ENCODE measurements at regions not wholly inside any gene's neighbourhood (a gene's known extent, or its start where the extent isn't known, plus 50 kb on each side); places are given as distances from the start of the nearest gene placed in this dataset.

DNA sequence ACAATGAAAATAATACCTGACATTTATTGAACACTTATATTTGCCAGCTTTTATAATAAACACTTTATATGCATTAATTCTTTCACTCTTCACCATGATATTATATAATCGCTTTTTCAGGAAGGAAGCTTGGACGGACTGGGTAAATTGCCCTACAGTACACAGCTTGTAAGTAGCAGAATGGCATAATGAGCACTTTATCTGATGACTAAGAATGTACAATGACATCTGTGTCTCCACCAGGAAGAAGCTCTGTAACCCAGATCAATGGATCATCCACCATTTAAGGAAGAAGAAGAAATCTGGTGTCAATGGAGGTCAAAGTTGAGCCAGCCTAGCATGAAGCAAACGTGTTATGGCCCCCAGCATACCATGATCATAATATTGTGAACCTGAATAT, 444.0 kb upstream of the SPHKAP start:
- no peak overlapping the region for H3K9ac ChIP-seq (ENCODE audit: low read length)
- no peaks in the 10 kb centered on the region for H3K4me1 ChIP-seq (ENCODE audit: control insufficient read depth, insufficient read depth, low read length)
- H3K27me3 ChIP-seq (ENCODE audit: control insufficient read depth, insufficient read depth, low read length), result no peaks in the 10 kb centered on the region
- no peak overlapping the region for H3K4me3 ChIP-seq (ENCODE audit: low read length)
- no peaks in the 10 kb centered on the region for H3K36me3 ChIP-seq (ENCODE audit: control insufficient read depth, insufficient read depth, low read length)
- no peak overlapping the region for H3K27ac ChIP-seq (ENCODE audit: low read depth, low read length)

DNA sequence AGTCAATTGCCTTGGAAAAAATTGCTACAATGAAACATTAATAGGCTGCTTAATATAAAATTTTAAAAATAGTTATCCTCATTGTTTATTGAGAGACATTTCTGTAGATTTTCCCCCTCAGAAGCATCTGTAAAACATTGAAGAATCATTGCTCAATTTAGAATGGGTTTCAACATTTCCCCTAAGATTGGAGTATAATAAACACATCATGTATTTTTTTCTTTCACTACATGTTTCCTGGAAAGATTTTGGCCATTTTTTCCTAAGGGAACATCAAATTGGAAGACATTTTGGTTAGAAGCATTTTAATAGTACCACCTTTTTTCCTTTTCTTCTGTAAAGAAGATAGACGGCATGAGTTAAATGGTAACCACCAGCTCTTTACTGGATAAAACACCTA, 443.2 kb upstream of the SPHKAP start:
- Histone ChIP-seq H3K4me1 (ENCODE audit: control insufficient read depth, insufficient read depth, low read length) (no peaks in the 10 kb centered on the region), H3K36me3 (ENCODE audit: control insufficient read depth, insufficient read depth, low read length) (no peaks in the 10 kb centered on the region), H3K4me3 (ENCODE audit: low read length) (no peak overlapping the region), H3K27ac (ENCODE audit: low read depth, low read length) (no peak overlapping the region), H3K27me3 (ENCODE audit: control insufficient read depth, insufficient read depth, low read length) (no peaks in the 10 kb centered on the region), H3K9ac (ENCODE audit: low read length) (no peak overlapping the region)

DNA sequence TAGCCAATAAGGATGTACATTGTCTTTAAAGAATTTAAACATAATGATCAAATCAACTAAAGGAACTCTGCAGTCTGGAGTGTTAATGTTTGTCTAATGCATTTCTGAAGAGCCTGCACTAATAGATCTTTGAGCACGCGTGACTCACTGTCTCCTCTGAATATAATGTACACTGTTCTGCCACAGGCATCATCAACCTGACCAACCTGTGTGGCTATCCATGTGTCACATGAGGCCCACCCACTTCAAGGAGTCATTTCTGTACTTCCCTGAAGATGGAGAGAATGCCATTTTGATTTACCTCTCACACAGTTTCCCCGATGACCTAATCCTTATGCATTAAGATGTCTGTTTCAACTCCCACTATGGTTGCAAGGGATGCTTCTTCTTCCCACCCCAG, 434.0 kb upstream of the SPHKAP start:
- no peaks in the 10 kb centered on the region for H3K4me1 ChIP-seq (ENCODE audit: control insufficient read depth, insufficient read depth, low read length)
- H3K27me3 ChIP-seq (ENCODE audit: control insufficient read depth, insufficient read depth, low read length), result no peaks in the 10 kb centered on the region
- no peaks in the 10 kb centered on the region for H3K36me3 ChIP-seq (ENCODE audit: control insufficient read depth, insufficient read depth, low read length)
- H3K4me3 ChIP-seq (ENCODE audit: low read length), result no peak overlapping the region
- no peak overlapping the region for H3K9ac ChIP-seq (ENCODE audit: low read length)
- H3K27ac ChIP-seq (ENCODE audit: low read depth, low read length), result no peak overlapping the region

DNA sequence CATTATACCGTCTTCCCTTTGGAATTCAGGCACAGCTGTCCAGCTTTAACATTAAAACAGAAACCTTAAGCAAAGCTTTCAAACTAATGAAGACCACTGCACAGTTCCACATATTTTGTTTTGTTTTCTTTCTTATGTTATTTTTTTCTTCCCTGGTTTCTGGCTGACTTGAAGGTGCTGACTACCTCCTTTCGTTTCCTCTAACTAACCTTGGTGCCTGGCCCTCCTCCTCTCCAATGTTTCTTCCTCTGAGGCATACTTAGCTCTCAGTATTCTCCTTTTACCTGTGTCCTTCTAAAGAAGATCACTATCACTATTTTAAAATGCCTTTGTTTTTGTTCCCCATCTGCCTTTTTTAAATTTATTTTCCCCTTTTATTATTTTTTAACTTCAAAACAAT, 433.3 kb upstream of the SPHKAP start:
- Histone ChIP-seq H3K9ac (ENCODE audit: low read length) (no peak overlapping the region), H3K36me3 (ENCODE audit: control insufficient read depth, insufficient read depth, low read length) (no peaks in the 10 kb centered on the region), H3K4me3 (ENCODE audit: low read length) (no peak overlapping the region), H3K4me1 (ENCODE audit: control insufficient read depth, insufficient read depth, low read length) (no peaks in the 10 kb centered on the region), H3K27me3 (ENCODE audit: control insufficient read depth, insufficient read depth, low read length) (no peaks in the 10 kb centered on the region), H3K27ac (ENCODE audit: low read depth, low read length) (no peak overlapping the region)

DNA sequence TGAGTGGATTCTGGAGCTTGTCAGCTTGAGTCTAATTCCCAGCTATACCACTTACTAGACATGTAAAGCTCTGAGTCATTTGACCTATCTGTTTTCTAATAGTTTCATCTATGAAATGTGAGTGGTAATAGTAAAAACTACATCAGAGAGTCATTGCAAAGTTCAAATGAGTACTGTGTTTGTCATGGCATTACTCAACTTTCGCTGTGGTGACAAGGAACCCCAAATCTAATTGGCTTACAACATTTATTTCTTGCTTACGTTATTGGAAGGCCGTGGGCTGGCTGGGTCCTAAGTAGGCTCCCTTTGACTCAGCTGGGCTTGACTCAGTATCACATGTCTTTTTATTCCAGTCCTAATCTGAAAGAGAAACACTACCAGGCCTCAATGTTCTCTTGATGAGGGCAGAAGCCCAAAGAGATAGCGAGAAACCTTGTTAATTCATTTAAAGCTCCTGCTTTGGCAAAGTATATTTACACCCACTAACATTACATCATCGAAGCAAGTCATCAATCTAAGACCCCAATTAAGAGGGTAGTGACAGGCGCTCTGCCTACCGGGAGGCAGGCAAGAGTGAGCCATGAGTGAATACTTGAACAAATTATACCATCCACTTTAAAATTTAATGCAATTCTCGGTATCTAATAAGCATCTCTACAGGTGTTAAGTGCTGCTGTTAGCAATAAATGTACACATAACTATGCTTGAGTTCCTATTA, 431.8 kb upstream of the SPHKAP start:
- H3K27me3 ChIP-seq (ENCODE audit: control insufficient read depth, insufficient read depth, low read length), result no peaks in the 10 kb centered on the region
- no peak overlapping the region for H3K27ac ChIP-seq (ENCODE audit: low read depth, low read length)
- H3K9ac ChIP-seq (ENCODE audit: low read length), result no peak overlapping the region
- no peaks in the 10 kb centered on the region for H3K36me3 ChIP-seq (ENCODE audit: control insufficient read depth, insufficient read depth, low read length)
- H3K4me3 ChIP-seq (ENCODE audit: low read length), result no peak overlapping the region
- no peaks in the 10 kb centered on the region for H3K4me1 ChIP-seq (ENCODE audit: control insufficient read depth, insufficient read depth, low read length)

DNA sequence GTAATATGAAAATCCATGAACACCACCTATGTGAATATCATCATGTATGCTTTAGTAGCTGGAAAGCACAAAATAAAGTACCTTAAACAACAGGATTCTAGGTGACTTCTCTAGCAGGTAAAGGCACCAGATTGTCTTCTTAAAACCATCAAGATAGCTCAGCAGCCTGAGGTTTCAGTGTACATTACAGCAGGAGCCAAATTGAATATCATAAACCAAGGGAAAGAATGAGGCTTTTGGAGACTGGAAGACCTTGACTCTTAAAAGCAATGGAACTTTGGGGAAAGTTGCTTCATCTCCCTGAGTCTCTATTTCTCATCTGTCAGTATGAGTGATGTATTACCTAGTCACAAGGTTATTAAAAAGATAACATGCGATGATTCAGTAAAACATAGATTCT, 429.7 kb upstream of the SPHKAP start:
- Histone ChIP-seq H3K4me1 (ENCODE audit: control insufficient read depth, insufficient read depth, low read length) (no peaks in the 10 kb centered on the region), H3K36me3 (ENCODE audit: control insufficient read depth, insufficient read depth, low read length) (no peaks in the 10 kb centered on the region), H3K9ac (ENCODE audit: low read length) (no peak overlapping the region), H3K27ac (ENCODE audit: low read depth, low read length) (no peak overlapping the region), H3K27me3 (ENCODE audit: control insufficient read depth, insufficient read depth, low read length) (no peaks in the 10 kb centered on the region), H3K4me3 (ENCODE audit: low read length) (no peak overlapping the region)

DNA sequence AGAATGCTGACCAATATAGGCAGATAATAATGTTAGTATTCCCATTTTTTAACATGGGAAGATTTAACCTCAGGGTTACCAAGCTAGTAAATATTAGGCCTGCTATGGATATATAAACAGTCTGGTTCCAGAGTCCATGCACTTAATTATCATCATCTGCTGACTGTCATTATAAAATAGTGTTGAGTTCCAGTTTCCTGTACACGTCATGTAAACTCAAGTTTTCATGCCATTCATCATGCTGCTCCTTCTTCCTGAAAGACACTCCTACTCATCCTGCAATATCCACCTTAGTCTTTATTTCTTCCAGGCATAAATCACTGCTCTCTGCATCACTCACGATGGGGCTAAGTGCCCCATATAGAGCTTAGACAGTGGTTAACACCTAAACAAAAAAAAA, 420.8 kb upstream of the SPHKAP start:
- Histone ChIP-seq H3K36me3 (ENCODE audit: control insufficient read depth, insufficient read depth, low read length) (no peaks in the 10 kb centered on the region), H3K27me3 (ENCODE audit: control insufficient read depth, insufficient read depth, low read length) (no peaks in the 10 kb centered on the region), H3K4me1 (ENCODE audit: control insufficient read depth, insufficient read depth, low read length) (no peaks in the 10 kb centered on the region), H3K4me3 (ENCODE audit: low read length) (no peak overlapping the region), H3K9ac (ENCODE audit: low read length) (no peak overlapping the region), H3K27ac (ENCODE audit: low read depth, low read length) (no peak overlapping the region)

DNA sequence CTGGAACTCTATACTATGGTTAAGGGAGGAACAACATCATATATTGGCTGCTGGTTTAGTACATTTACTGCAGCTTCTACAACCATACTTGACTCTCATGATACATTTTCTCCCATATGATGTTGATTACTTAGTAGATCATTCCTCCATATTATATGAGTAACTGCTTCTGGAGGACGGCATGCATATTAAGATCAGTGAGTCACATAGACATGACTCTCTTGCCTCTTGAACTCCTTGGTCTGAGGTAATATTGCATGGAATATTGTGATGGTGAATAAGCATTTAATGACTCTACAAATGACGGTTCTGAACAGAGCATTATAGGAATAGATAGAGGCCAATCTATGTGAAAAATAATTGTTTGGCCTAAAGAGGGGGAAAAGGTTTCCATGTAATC, 418.8 kb upstream of the SPHKAP start:
- no peaks in the 10 kb centered on the region for H3K4me1 ChIP-seq (ENCODE audit: control insufficient read depth, insufficient read depth, low read length)
- no peaks in the 10 kb centered on the region for H3K36me3 ChIP-seq (ENCODE audit: control insufficient read depth, insufficient read depth, low read length)
- H3K4me3 ChIP-seq (ENCODE audit: low read length), result no peak overlapping the region
- H3K27me3 ChIP-seq (ENCODE audit: control insufficient read depth, insufficient read depth, low read length), result no peaks in the 10 kb centered on the region
- no peak overlapping the region for H3K9ac ChIP-seq (ENCODE audit: low read length)
- no peak overlapping the region for H3K27ac ChIP-seq (ENCODE audit: low read depth, low read length)

DNA sequence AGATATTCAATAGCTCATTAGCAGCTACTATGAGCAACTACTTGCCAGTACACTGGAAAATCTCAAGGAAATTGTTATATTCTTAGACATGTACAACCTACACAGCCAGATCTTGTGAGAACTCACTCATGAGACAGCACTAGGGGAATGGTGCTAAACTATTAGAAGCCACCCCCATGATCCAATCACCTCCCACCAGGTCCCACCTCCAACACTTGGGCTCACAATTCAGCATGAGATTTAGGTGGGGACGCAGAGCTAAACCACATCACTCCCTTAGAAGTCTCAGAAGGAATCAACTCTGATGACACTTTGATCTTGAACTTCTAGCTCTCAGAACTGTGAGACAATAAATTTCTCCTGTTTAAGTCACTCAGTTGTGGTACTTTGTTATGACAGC, 418.3 kb upstream of the SPHKAP start:
- Histone ChIP-seq H3K36me3 (ENCODE audit: control insufficient read depth, insufficient read depth, low read length) (no peaks in the 10 kb centered on the region), H3K27ac (ENCODE audit: low read depth, low read length) (no peak overlapping the region), H3K9ac (ENCODE audit: low read length) (no peak overlapping the region), H3K4me1 (ENCODE audit: control insufficient read depth, insufficient read depth, low read length) (no peaks in the 10 kb centered on the region), H3K4me3 (ENCODE audit: low read length) (no peak overlapping the region), H3K27me3 (ENCODE audit: control insufficient read depth, insufficient read depth, low read length) (no peaks in the 10 kb centered on the region)

DNA sequence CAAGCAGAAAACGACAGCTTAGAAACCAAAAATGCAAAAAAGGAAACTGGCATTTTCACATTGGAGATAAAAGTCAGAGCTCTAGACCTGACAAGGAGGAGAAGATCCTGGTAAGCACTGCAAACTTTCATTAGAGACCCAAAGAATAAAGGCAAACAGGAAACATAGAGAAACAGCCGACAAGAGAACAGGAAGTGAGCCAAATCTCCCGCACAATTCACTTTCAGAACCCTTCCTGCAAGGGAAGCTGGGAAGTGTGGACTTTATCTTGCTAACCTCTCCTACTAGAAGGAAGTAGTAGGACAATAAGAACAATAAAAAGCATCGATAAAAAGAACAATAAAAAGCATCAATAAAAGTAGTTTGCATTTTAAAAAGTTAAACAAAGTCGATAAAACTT, 417.8 kb upstream of the SPHKAP start:
- Histone ChIP-seq H3K27me3 (ENCODE audit: control insufficient read depth, insufficient read depth, low read length) (no peaks in the 10 kb centered on the region), H3K9ac (ENCODE audit: low read length) (no peak overlapping the region), H3K27ac (ENCODE audit: low read depth, low read length) (no peak overlapping the region), H3K4me3 (ENCODE audit: low read length) (no peak overlapping the region), H3K36me3 (ENCODE audit: control insufficient read depth, insufficient read depth, low read length) (no peaks in the 10 kb centered on the region), H3K4me1 (ENCODE audit: control insufficient read depth, insufficient read depth, low read length) (no peaks in the 10 kb centered on the region)

DNA sequence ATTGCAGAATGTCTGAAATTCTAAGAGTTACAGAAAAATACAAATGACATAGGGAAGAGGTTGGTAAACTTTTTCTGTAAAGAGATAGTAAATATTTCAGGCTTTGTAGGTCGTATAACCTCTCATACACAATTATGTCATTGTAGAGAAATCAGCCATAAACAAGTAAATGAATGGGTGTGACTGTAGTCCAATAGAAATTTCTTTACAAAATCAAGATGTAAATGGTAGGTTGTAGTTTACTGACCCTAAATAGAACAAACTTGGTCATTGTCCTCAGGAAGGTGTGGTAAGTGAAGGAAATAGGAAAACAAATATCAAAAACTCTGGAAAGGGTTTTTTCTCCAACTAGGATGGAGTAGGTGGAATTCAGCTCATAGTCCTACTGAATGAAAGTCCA, 415.5 kb upstream of the SPHKAP start:
- no peaks in the 10 kb centered on the region for H3K36me3 ChIP-seq (ENCODE audit: control insufficient read depth, insufficient read depth, low read length)
- H3K4me1 ChIP-seq (ENCODE audit: control insufficient read depth, insufficient read depth, low read length), result no peaks in the 10 kb centered on the region
- no peak overlapping the region for H3K9ac ChIP-seq (ENCODE audit: low read length)
- H3K27ac ChIP-seq (ENCODE audit: low read depth, low read length), result no peak overlapping the region
- H3K4me3 ChIP-seq (ENCODE audit: low read length), result no peak overlapping the region
- H3K27me3 ChIP-seq (ENCODE audit: control insufficient read depth, insufficient read depth, low read length), result no peaks in the 10 kb centered on the region

DNA sequence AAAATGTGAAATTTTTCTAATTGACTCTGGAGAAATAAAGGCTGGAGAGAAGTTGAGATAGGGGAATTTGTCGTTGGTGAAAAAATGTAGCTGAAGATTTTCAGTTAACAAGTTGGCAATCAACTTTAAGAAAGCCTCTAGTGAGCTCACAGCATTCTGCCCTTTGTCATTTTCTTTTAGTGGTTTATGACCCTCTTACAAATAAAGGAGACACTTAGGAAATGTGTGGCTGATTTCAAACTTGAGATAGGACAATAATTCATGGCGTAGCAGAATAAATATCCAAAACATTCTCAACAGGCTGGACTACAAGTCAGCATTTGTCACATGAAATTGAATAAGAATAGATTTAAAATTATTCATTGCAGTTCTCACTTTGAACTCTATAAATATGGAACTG, 412.5 kb upstream of the SPHKAP start:
- H3K9ac ChIP-seq (ENCODE audit: low read length), result no peak overlapping the region
- no peaks in the 10 kb centered on the region for H3K27me3 ChIP-seq (ENCODE audit: control insufficient read depth, insufficient read depth, low read length)
- no peaks in the 10 kb centered on the region for H3K36me3 ChIP-seq (ENCODE audit: control insufficient read depth, insufficient read depth, low read length)
- H3K27ac ChIP-seq (ENCODE audit: low read depth, low read length), result no peak overlapping the region
- H3K4me1 ChIP-seq (ENCODE audit: control insufficient read depth, insufficient read depth, low read length), result no peaks in the 10 kb centered on the region
- no peak overlapping the region for H3K4me3 ChIP-seq (ENCODE audit: low read length)

DNA sequence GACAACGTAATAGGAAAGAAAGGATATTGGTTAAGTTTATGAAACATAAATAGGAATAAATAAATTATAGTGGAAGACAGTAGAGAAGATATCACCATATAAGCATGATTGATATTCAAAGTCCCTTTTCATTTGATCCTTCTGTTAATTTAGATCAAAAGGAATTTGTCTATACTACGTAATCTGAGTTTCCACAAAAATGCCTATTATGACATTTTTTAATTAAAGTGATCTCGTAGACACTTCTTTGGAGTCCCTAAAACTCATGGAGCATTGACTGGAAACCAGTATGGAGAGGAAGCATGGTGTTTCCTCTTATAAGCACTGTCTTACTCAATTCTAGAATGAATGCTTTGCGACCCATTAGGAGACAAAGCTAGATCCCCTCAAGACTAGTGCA, 411.4 kb upstream of the SPHKAP start:
- H3K9ac ChIP-seq (ENCODE audit: low read length), result no peak overlapping the region
- no peaks in the 10 kb centered on the region for H3K36me3 ChIP-seq (ENCODE audit: control insufficient read depth, insufficient read depth, low read length)
- H3K4me1 ChIP-seq (ENCODE audit: control insufficient read depth, insufficient read depth, low read length), result no peaks in the 10 kb centered on the region
- H3K4me3 ChIP-seq (ENCODE audit: low read length), result no peak overlapping the region
- no peak overlapping the region for H3K27ac ChIP-seq (ENCODE audit: low read depth, low read length)
- no peaks in the 10 kb centered on the region for H3K27me3 ChIP-seq (ENCODE audit: control insufficient read depth, insufficient read depth, low read length)
